Neural progenitor cell (in vitro differentiated cells): ENCODE measurements at regions not wholly inside any gene's neighbourhood (a gene's known extent, or its start where the extent isn't known, plus 50 kb on each side); places are given as distances from the start of the nearest gene placed in this dataset.

Experiments
- DNase-seq: peaks from one replicate; pipeline ENCODE4 v3.0.0-alpha.2; 2016; ENCODE audit warnings: low spot score
- H2AFZ ChIP-seq: fragments of 200-600 bp; sonication (generic); replicated peaks from 2 replicates; pipeline ENCODE4 v1.6.1; 2016; ENCODE audit warnings: antibody characterized with exemption
- H3F3A ChIP-seq: fragments of 200-600 bp; sonication (generic); 2 replicates; pipeline ENCODE4 v1.6.1; 2016; ENCODE audit warnings: antibody characterized with exemption, low read depth
- H3K27ac ChIP-seq: fragments of 200-600 bp; sonication (generic); 2 replicates; pipeline ENCODE4 v1.5.1; 2016; ENCODE audit warnings: mild to moderate bottlenecking
- H3K27me3 ChIP-seq: fragments of 200-600 bp; sonication (generic); 2 replicates; pipeline ENCODE4 v1.6.1; 2016; ENCODE audit warnings: mild to moderate bottlenecking, moderate library complexity
- H3K36me3 ChIP-seq: fragments of 200-600 bp; sonication (generic); 2 replicates; pipeline ENCODE4 v1.5.1; 2016
- H3K4me1 ChIP-seq: fragments of 200-600 bp; sonication (generic); 2 replicates; pipeline ENCODE4 v1.6.1; 2016; ENCODE audit warnings: mixed run types
- H3K4me2 ChIP-seq: fragments of 200-600 bp; sonication (generic); 2 replicates; pipeline ENCODE4 v1.6.1; 2016
- H3K4me3 ChIP-seq: fragments of 200-600 bp; sonication (generic); 2 replicates; pipeline ENCODE4 v1.5.1; 2016
- H3K79me2 ChIP-seq: fragments of 200-600 bp; sonication (generic); 2 replicates; pipeline ENCODE4 v1.6.1; 2016; ENCODE audit warnings: low read depth
- H3K9ac ChIP-seq: fragments of 200-600 bp; sonication (generic); 2 replicates; pipeline ENCODE4 v1.6.1; 2016
- H3K9me3 ChIP-seq: fragments of 200-600 bp; sonication (generic); 2 replicates; pipeline ENCODE4 v1.5.1; 2016; ENCODE audit warnings: low read depth
- H4K20me1 ChIP-seq: fragments of 200-600 bp; sonication (generic); 2 replicates; pipeline ENCODE4 v1.6.1; 2016; ENCODE audit warnings: low read depth
- H3K27ac Mint-ChIP-seq: 3 replicates; pipeline ENCODE4 v1.8.0; 2021; ENCODE audit warnings: mixed read lengths
- H3K27me3 Mint-ChIP-seq: 2 replicates; pipeline ENCODE4 v1.8.0; 2022; ENCODE audit warnings: low read depth, mild to moderate bottlenecking, inconsistent platforms, moderate library complexity, mixed read lengths; ENCODE audit not compliant: insufficient read depth
- H3K36me3 Mint-ChIP-seq: 3 replicates; pipeline ENCODE4 v1.8.0; 2021; ENCODE audit warnings: mixed read lengths
- H3K4me1 Mint-ChIP-seq: 3 replicates; pipeline ENCODE4 v1.8.0; 2021; ENCODE audit warnings: mixed read lengths
- H3K4me3 Mint-ChIP-seq: 3 replicates; pipeline ENCODE4 v1.8.0; 2021; ENCODE audit warnings: mild to moderate bottlenecking, moderate library complexity, mixed read lengths
- H3K9me3 Mint-ChIP-seq: 3 replicates; pipeline ENCODE4 v1.8.0; 2020; ENCODE audit warnings: mixed read lengths
- CTCF ChIP-seq: fragments of 200-600 bp; sonication (generic); IDR thresholded peaks from 2 replicates; pipeline ENCODE4 v1.5.1; 2017; ENCODE audit warnings: antibody characterized with exemption, mild to moderate bottlenecking
- EZH2 ChIP-seq: fragments of 200-600 bp; sonication (generic); IDR thresholded peaks from 2 replicates; pipeline ENCODE4 v1.6.1; 2017; ENCODE audit warnings: antibody characterized with exemption, mild to moderate bottlenecking, moderate library complexity
- EZH2phosphoT487 ChIP-seq: fragments of 200-600 bp; sonication (generic); IDR thresholded peaks from 2 replicates; pipeline ENCODE4 v1.6.1; 2017; ENCODE audit warnings: antibody characterized with exemption

DNA sequence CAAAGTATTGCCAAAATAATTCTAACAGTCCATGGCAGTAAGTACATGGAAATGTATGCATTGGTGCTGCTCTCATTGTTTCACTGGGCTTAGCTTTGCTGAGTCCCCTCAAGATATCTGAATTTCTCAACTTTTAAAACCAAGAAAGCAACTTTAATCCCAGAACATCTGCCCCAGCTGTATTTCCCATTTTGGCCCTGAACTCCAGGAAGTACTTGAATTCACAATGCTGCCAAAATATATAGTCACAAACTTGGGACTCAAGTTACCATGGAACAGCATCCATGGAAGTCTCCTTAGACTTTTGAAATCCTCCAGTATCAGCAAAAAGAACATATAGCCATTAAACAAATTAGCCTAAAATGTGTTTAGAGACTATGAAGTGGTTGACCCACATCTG lies 78.5 kb upstream of the FLRT2 start:
- no peaks in the 10 kb centered on the region for H3K9me3 Mint-ChIP-seq
- no peak overlapping the region for H3K4me2 ChIP-seq
- H3K27ac Mint-ChIP-seq: no peak overlapping the region
- no peaks in the 10 kb centered on the region for H3K79me2 ChIP-seq
- no peaks in the 10 kb centered on the region for H3K36me3 ChIP-seq
- no peaks in the 10 kb centered on the region for H3K9me3 ChIP-seq
- H3K27me3 Mint-ChIP-seq: peaks cover 4% of the 10 kb centered on the region
- no peak overlapping the region for H3K4me3 ChIP-seq
- H3K27me3 ChIP-seq: no peaks in the 10 kb centered on the region
- H3F3A ChIP-seq: no peaks in the 10 kb centered on the region
- no peak for DNase-seq
- no peaks in the 10 kb centered on the region for H4K20me1 ChIP-seq
- H3K27ac ChIP-seq: no peak overlapping the region
- H2AFZ ChIP-seq: no peak overlapping the region
- no peak overlapping the region for H3K9ac ChIP-seq
- no peaks in the 10 kb centered on the region for H3K4me1 ChIP-seq
- no peak overlapping the region for H3K4me3 Mint-ChIP-seq
- no peaks in the 10 kb centered on the region for H3K4me1 Mint-ChIP-seq
- H3K36me3 Mint-ChIP-seq: no peaks in the 10 kb centered on the region
- no peak for TF ChIP-seq EZH2
- TF ChIP-seq EZH2phosphoT487: no peak
- TF ChIP-seq CTCF: no peak

DNA sequence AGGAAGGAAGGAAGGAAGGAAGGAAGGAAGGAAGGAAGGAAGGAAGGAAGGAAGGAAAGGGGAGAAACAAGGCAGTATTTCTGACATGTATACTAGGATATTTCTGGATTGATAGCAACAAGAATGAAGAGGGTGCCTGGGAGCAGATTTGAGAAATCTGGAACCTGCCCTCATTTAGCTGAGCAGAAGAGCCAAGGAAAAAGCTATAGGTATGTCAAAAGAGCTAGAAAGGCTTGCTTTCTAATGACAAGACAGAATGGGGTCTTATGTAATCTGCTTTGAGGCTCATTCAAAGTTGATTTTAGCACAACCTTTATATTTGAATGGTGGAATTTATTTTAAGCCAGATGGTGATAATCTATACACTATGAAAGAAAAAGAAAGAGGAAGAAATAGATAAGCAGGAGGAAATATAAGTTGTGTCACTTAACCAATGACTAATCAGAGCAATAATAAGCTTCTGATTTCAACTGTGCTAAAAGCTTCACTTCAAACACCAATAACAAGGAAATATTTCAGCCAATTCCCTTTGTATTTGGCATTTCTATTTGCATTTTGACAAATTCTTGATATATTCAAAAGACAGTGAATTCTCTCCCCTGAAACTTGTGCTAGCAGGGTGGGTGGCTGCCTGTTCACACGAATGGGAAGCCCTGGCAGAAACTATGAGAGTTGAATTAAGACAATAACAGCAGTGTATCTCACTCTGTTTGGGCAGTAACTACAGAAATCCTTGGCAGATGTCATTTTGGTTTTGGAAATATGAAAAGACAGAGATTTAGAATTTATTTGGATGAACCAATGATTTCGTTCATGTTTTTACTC lies 76.3 kb upstream of the FLRT2 start:
- no peaks in the 10 kb centered on the region for H3K27me3 ChIP-seq
- no peak overlapping the region for H3K4me2 ChIP-seq
- H3K36me3 Mint-ChIP-seq: no peaks in the 10 kb centered on the region
- no peaks in the 10 kb centered on the region for H3K4me1 ChIP-seq
- H3K27ac Mint-ChIP-seq: no peak overlapping the region
- H3K36me3 ChIP-seq: no peaks in the 10 kb centered on the region
- TF ChIP-seq EZH2phosphoT487 (no peak), EZH2 (no peak), CTCF (no peak)
- H3F3A ChIP-seq: no peaks in the 10 kb centered on the region
- H3K27ac ChIP-seq: no peak overlapping the region
- no peaks in the 10 kb centered on the region for H3K79me2 ChIP-seq
- H3K4me3 ChIP-seq: no peak overlapping the region
- H3K4me3 Mint-ChIP-seq: no peak overlapping the region
- no peaks in the 10 kb centered on the region for H4K20me1 ChIP-seq
- no peak overlapping the region for H2AFZ ChIP-seq
- DNase-seq: no peak
- H3K4me1 Mint-ChIP-seq: no peaks in the 10 kb centered on the region
- no peaks in the 10 kb centered on the region for H3K9me3 Mint-ChIP-seq
- H3K9ac ChIP-seq: no peak overlapping the region
- H3K27me3 Mint-ChIP-seq: no peaks in the 10 kb centered on the region
- no peaks in the 10 kb centered on the region for H3K9me3 ChIP-seq

- H3K27me3 Mint-ChIP-seq: no peaks in the 10 kb centered on the region
- H3K4me1 Mint-ChIP-seq: no peaks in the 10 kb centered on the region
- no peak overlapping the region for H3K4me3 Mint-ChIP-seq
- Histone ChIP-seq H3F3A (no peaks in the 10 kb centered on the region), H3K36me3 (no peaks in the 10 kb centered on the region), H3K9ac (no peak overlapping the region), H3K4me1 (no peaks in the 10 kb centered on the region), H2AFZ (no peak overlapping the region), H3K27me3 (no peaks in the 10 kb centered on the region), H3K9me3 (no peaks in the 10 kb centered on the region), H3K79me2 (no peaks in the 10 kb centered on the region), H3K4me3 (no peak overlapping the region), H3K27ac (no peak overlapping the region), H3K4me2 (no peak overlapping the region), H4K20me1 (no peaks in the 10 kb centered on the region)
- TF ChIP-seq EZH2: no peak
- TF ChIP-seq EZH2phosphoT487: no peak
- no peak for TF ChIP-seq CTCF
- H3K36me3 Mint-ChIP-seq: no peaks in the 10 kb centered on the region
- no peak for DNase-seq
- no peaks in the 10 kb centered on the region for H3K9me3 Mint-ChIP-seq
- no peak overlapping the region for H3K27ac Mint-ChIP-seq
These were observed 75.6 kb upstream of the FLRT2 start for GRCh38 chr14:85454226-85454813.
